GM18870 (cell line): ENCODE measurements at regions not wholly inside any gene's neighbourhood (a gene's known extent, or its start where the extent isn't known, plus 50 kb on each side); places are given as distances from the start of the nearest gene placed in this dataset.
"Not testable (repeated sequence)": the region's sequence is repeated elsewhere in the genome, so short reads cannot be mapped to it uniquely, and the experiment has no call there.

Experiments
- ATAC-seq: cut with Tn5 transposase; IDR thresholded peaks from one replicate; pipeline ENCODE4 v1.9.1; 2021; ENCODE audit warnings: moderate library complexity; ENCODE audit not compliant: unreplicated experiment

DNA sequence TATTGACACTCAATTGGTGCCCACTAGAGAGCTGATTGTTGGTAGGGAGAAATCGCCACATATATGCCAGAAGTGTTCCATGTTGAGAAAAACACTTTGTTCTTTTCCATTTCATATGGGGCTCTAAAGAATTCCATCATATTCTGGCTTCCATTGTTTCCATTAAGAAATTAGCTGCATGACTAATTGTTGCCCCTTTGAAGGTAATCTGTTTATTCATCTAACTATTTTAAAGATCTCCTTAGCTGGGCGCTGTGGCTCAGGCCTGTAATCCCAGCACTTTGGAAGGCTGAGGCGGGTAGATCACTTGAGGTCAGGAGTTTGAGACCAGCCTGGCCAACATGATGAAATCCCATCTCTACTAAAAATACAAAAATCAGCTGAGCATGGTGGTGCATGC, 109.9 kb downstream of the MRPL14 start:
- ATAC-seq, result not testable (repeated sequence)

GRCh38 chr6:44016131-44016870, 111.0 kb downstream of the MRPL14 start:
- no peak for ATAC-seq

DNA sequence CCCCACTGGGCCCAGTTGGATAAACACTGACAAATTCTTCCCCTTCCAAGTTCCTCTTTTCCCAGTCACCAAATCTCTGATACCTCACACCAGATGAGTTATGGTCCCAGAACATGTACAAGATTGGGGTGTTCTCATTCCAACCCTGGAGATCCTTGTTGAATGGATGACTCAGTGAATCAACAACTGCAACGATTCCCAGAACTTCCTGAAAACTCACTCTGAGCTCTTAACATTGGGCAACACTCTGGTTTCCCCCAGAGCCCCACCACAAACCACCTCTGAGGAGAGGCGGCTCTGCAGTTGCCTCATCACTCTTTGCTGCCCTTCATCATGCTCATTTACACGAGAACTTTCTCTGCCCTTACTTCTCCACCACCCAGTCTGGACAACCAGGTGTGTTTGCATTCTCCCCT, 115.2 kb downstream of the MRPL14 start:
- ATAC-seq, result no peak

- ATAC-seq, result no peak
Observed at GRCh38 chr6:44011350-44011920, 115.8 kb downstream of the MRPL14 start.

GRCh38 chr6:44010411-44011349, 116.6 kb downstream of the MRPL14 start:
- ATAC-seq, result no peak

DNA sequence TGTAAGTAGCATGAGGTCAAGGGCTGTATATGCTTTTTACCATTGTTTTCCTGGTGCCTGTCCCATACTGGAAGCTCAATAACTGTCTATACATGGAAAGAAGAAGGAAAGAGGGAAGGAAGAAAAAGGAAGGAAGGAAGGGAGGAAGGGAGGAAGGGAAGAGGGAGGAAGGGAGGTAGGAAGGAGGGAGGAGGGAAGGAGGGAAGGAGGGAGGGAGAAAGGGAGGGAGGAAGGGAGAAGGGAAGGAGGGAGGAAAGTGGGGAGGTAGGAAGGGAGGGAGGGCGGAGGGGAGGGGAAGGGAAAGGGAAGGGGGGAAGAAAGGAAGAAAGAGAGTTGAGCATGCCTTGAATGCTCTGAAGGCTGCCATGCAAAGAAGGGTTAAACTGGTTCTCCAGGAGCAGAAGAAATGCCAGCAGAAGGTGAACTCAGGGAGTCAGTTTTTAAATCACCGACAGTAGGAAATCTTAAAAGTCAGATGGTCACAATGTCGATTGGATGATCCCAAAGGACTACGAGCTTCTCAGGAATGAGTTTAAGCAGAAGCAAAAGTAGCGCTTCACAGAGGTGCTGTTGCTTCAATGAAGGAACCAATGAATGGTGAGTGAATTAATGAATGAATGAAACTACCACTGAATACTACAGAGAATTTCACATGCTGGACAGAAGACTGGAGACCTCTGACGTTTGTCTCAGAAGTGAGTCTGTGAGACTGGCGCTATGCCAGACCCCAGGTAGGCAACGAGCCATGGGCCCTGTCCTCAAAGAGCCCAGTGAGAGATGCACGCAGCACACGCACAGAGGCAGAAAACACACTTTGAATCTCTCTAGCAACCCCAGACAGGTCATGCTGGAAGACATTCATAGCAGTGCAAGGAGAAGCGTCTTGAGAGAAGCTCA, 117.6 kb downstream of the MRPL14 start:
- ATAC-seq, result no peak

DNA sequence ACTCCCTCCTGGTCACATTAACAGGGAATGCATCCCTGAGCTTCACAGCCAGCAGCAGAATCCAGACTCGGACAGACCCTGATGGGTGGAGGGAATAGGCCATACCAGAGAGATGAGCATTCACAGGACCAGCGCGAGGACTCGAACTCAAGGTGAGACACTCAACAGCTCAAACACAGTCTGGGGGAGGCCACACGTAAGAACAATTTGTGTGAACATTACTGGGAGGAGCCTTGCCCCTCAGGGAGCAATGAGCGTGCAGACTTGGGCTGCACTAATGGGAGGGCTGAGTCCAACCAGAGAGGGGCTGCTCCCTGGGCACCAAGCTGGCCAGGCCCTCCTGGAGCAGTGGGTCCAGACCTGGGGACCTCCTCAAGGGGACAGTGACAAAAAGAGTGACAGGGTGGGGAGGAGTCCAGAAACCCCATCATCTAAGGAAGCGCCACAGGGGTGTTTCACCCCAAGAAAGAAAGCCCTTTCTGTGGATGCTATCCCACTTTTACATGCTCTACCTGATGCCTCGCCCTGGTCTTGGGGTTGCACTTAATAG, 118.4 kb downstream of the MRPL14 start:
- no peak for ATAC-seq

GRCh38 chr6:44007818-44008621, 119.2 kb downstream of the MRPL14 start:
- no peak for ATAC-seq

DNA sequence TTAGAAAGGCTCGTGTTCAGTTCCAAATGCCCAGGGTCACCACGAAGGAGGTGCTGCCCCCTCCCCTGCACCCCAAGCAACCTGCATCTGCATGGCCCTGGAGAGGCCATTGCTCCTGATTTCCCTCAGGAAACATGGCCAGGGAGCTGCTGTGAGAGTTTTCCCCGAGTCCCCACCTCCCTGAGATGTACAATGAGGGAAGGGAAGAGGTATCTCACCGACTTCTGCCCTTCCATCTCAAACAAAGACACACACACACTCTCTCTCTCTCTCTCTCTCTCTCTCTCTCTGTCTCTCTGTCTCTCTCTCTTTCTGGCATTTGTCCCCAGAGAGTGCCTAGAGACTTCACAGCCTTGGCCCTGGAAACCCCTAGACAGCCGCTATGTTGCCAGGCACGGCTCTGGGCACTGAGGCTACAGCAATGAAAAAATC, 120.4 kb downstream of the MRPL14 start:
- no peak for ATAC-seq

- no peak for ATAC-seq
Observed at GRCh38 chr6:44006123-44006871, 121.0 kb downstream of the MRPL14 start.

DNA sequence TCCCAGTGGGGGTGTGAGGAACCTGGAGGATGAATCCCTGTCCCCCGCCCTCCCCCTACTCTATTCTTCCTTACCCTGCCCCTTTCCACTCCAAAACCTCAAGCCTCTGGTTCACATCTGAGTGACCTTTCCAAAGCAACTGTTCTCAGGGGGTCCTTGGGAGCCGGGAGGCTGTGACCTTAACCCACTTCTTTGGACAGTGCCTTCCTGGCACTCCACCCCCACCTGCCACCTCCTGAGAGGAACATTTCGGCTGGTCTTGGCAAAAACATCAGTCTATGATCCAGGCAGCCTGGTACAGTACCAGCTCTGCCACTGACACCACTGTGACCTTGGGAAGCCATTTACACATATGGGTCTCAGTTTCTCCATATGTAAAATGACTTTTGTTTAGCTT, 121.7 kb downstream of the MRPL14 start:
- no peak for ATAC-seq

DNA sequence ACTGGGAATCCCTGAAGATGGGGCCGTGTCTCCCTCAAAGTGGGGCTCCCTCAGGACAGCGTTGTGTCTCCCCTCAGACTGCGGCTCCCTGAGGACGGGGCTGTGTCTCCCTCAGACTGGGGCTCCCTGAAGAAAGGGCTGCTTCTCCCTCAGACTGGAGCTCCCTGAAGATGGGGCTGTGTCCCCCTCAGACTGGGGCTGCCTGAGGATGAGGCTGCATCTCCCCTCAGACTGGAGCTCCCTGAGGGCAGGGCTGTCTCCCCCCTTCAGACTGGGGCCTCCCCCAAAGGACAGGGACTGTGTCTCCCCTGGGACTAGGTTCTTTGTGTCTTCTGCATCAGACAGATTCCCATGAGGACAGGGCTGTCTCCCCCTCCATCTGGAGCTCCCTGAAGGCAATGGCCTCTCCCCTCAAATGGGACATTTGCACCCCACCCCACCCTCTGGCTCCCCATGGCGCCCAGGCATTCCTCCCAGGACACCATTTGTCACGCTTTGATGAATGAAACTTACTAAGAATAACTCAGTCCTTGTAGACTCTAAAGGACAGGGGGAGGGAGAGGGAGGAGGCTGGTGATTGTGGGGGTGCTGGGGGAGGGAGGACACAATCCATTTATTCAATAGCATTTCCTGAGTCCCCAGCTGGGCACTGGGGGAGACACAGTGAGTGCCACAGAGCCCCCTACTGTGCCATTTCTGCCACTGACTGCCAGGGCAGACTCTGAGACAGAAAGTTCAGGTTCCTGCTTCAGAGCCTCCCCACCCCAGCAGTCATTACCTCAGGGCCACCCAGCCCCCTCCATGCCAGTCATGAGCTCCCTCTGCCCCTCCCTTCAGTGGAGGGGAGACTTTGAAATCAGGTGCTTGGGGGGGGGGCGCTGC, 122.4 kb downstream of the MRPL14 start:
- no peak for ATAC-seq

GRCh38 chr6:44004136-44004535, 123.1 kb downstream of the MRPL14 start:
- no peak for ATAC-seq

GRCh38 chr6:44003345-44004061, 123.7 kb downstream of the MRPL14 start:
- ATAC-seq, result no peak

GRCh38 chr6:44002593-44003344, 124.5 kb downstream of the MRPL14 start:
- ATAC-seq, result no peak

- ATAC-seq, result no peak
Observed at GRCh38 chr6:44002067-44002592, 125.1 kb downstream of the MRPL14 start.
